Left ventricle myocardium inferior (tissue), 1 donor: ENCODE measurements at regions not wholly inside any gene's neighbourhood (a gene's known extent, or its start where the extent isn't known, plus 50 kb on each side); places are given as distances from the start of the nearest gene placed in this dataset.

ENCODE experiments used
- DNase-seq: peaks from one replicate; pipeline ENCODE4 v3.0.0-alpha.2; 2020
- H3K27ac ChIP-seq: fragments of 200-600 bp; replicated peaks from 2 replicates; pipeline ENCODE4 v1.8.0; 2021
- H3K27me3 ChIP-seq: fragments of 200-600 bp; 2 replicates; pipeline ENCODE4 v1.8.0; 2021; ENCODE audit warnings: low read depth
- H3K36me3 ChIP-seq: fragments of 200-600 bp; 2 replicates; pipeline ENCODE4 v1.8.0; 2021
- H3K4me1 ChIP-seq: fragments of 200-600 bp; 2 replicates; pipeline ENCODE4 v1.8.0; 2021
- H3K4me3 ChIP-seq: fragments of 200-600 bp; 2 replicates; pipeline ENCODE4 v1.8.0; 2021; ENCODE audit warnings: mild to moderate bottlenecking, moderate library complexity
- H3K9me3 ChIP-seq: fragments of 200-600 bp; replicated peaks from 2 replicates; pipeline ENCODE4 v1.8.0; 2021
- intact Hi-C: fragments of 100-400 bp; cut with micrococcal nuclease; formaldehyde crosslinking; loops from one replicate; pipeline ENCODE4 v1.11.0; 2022
- TF ChIP-seq, protein P1 (sequence below): fragments of 200-600 bp; IDR thresholded peaks from 2 replicates; pipeline ENCODE4 v1.8.0; 2021; ENCODE audit warnings: antibody characterized with exemption, mild to moderate bottlenecking, borderline replicate concordance
- donor health status: DM: no; HTN: yes; CAD: no; lungs with severe emphysema.

DNA sequence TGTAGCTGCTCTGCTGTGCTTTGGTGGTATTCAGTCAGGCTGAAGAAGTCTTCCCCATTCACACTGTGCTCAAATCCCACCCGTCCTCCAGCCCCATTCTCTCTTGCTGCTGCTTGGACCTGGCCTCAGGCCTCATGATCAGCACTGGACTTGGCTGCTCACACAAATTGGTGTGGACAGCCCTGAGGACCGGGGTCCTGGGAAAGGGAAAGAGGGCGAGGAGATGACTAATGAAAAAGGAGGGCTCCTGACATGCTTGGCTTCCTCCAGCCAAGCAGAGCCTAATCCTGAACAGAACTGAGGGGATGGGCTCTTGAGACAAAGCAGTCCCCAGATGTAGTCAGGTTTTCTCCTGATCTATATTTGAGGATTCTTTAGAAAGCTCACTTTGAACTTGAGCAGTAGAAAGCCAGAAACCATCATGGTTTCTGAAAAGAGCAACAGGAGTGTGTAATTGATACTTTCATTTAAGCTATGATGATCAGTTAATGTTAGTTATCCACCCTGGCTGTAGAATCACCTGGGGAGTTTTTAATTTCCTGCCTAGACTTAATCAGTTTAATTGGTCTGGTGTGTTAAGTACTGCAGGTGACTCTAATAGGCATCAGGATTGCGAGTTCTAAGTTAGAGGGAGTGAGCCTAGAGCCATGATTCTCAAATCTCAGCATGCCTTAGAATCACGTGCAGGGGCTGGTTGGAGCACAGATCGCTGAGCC lies 79.4 kb upstream of the THBS1 start:
- Histone ChIP-seq H3K27ac (no peak overlapping the region), H3K4me1 (peaks cover 17% of the 10 kb centered on the region), H3K27me3 (no peaks in the 10 kb centered on the region), H3K9me3 (no peaks in the 10 kb centered on the region), H3K4me3 (no peak overlapping the region), H3K36me3 (no peaks in the 10 kb centered on the region)
- TF ChIP-seq, protein P1, sequence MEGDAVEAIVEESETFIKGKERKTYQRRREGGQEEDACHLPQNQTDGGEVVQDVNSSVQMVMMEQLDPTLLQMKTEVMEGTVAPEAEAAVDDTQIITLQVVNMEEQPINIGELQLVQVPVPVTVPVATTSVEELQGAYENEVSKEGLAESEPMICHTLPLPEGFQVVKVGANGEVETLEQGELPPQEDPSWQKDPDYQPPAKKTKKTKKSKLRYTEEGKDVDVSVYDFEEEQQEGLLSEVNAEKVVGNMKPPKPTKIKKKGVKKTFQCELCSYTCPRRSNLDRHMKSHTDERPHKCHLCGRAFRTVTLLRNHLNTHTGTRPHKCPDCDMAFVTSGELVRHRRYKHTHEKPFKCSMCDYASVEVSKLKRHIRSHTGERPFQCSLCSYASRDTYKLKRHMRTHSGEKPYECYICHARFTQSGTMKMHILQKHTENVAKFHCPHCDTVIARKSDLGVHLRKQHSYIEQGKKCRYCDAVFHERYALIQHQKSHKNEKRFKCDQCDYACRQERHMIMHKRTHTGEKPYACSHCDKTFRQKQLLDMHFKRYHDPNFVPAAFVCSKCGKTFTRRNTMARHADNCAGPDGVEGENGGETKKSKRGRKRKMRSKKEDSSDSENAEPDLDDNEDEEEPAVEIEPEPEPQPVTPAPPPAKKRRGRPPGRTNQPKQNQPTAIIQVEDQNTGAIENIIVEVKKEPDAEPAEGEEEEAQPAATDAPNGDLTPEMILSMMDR, result no peak
- DNase-seq, result no peak
- intact Hi-C loops, result no loop called here

DNA sequence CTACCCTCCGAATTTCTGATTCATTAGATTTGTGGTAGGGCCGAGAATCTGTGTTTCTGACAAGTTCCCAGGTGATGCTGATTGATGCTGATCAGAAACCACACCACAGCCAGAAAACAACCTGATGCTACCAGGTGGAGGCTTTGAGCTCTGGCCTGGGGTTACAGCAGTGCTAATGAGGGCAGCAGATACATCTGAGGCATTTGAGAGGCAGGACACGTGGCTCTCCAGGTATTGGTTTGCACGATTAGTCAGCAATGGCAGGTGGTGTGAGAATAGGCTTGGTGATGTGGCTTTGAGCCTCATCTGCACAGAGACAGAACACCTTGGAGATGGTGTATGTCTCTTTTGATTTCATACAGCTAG lies 78.8 kb upstream of the THBS1 start:
- H3K4me1 ChIP-seq, result peaks cover 14% of the 10 kb centered on the region
- H3K27ac ChIP-seq, result no peak overlapping the region
- H3K36me3 ChIP-seq, result no peaks in the 10 kb centered on the region
- intact Hi-C loops, result no loop called here
- H3K9me3 ChIP-seq, result no peaks in the 10 kb centered on the region
- DNase-seq, result no peak
- TF ChIP-seq, protein P1, result no peak
- H3K27me3 ChIP-seq, result no peaks in the 10 kb centered on the region
- H3K4me3 ChIP-seq, result no peak overlapping the region

DNA sequence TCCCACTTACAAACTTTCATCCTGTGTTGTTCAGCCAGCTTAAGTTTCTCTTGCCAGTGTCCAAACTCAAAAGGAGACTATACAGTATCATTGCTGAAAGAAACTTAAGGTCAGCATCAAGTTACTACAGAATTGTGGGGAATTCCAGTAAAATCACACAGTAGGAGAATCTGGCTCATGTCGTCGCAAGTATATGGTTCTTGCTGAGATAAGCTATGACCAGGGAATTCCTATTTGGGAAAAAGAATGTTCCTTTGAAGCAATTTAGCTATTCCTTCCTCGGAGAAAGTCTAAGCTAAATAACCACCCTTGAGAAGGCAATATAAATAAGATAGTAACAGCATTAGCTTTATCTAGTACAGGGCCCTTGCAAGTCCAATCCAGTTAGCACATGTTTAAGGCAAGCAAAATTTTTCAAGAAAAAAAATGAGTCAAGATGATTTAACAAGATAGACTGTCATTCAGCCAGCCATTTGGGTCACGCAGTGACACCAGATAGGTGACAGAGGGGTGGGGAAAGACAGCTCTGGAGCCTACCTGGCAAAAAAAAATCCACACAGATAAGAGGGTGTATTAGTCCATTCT lies 78.2 kb upstream of the THBS1 start:
- H3K27ac ChIP-seq, result no peak overlapping the region
- H3K36me3 ChIP-seq, result no peaks in the 10 kb centered on the region
- DNase-seq, result no peak
- peaks cover 8% of the 10 kb centered on the region for H3K4me1 ChIP-seq
- H3K27me3 ChIP-seq, result no peaks in the 10 kb centered on the region
- H3K4me3 ChIP-seq, result no peak overlapping the region
- H3K9me3 ChIP-seq, result no peaks in the 10 kb centered on the region
- intact Hi-C loops, result no loop called here
- TF ChIP-seq, protein P1, result no peak

DNA sequence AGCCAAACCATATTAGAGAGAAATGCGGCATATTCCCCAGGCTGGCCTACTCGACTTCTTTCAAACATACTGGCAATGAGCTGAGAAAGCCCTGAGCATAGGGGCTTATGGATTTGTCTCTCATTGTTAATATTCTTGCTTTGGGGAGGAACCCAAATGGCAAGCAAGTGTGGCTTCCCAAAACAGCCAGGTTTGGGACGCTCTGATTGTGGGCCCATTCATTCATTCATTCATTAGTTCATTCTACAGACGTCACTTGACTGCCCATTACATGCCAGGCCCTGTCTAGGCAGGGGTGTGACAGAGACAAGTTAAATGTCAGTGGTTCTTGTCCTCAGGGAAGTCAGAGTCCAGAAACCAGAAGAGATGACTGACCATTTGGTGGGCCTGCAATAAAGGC lies 77.4 kb upstream of the THBS1 start:
- Histone ChIP-seq H3K4me1 (no peaks in the 10 kb centered on the region), H3K4me3 (no peak overlapping the region), H3K27me3 (no peaks in the 10 kb centered on the region), H3K9me3 (no peaks in the 10 kb centered on the region), H3K36me3 (no peaks in the 10 kb centered on the region), H3K27ac (no peak overlapping the region)
- intact Hi-C loops, result no loop called here
- TF ChIP-seq, protein P1, result no peak
- no peak for DNase-seq

DNA sequence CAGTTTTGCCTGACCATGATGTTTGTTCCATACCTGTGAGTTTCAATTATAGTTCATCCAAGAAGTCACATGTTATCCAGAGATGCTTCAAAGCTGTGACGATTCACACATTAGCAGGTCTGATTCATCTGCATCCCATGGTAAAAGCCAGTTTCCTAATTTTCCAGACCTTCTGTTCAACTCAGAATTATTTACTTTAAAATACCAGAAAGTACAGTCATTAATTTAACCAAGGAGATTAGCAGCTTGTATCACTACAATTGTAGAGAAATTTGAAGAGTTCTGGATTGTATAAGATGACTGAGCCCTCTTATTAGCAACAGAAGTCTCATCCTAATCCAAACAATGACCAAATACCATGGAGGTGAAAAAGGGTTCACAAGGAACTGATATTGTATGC lies 76.1 kb upstream of the THBS1 start:
- H3K27me3 ChIP-seq, result no peaks in the 10 kb centered on the region
- DNase-seq, result no peak
- H3K36me3 ChIP-seq, result no peaks in the 10 kb centered on the region
- no peak overlapping the region for H3K27ac ChIP-seq
- TF ChIP-seq, protein P1, result no peak
- H3K4me3 ChIP-seq, result no peak overlapping the region
- H3K4me1 ChIP-seq, result peaks cover 4% of the 10 kb centered on the region
- H3K9me3 ChIP-seq, result no peaks in the 10 kb centered on the region
- intact Hi-C loops, result no loop called here
